ENCODE measurements at regions not wholly inside any gene's neighbourhood (a gene's known extent, or its start where the extent isn't known, plus 50 kb on each side); places are given as distances from the start of the nearest gene placed in this dataset.

GRCh38 chr12:66765204-66765603 lies 86.3 kb upstream of the GRIP1 start:
- H3K27me3 ChIP-seq (ENCODE audit: control insufficient read depth, insufficient read depth, low read length): no peaks in the 10 kb centered on the region
- H3K36me3 Mint-ChIP-seq: no peaks in the 10 kb centered on the region
- no peak overlapping the region for H3K27ac ChIP-seq (ENCODE audit: low read length)
- intact Hi-C loops (cut with micrococcal nuclease): no loop called here
- H3K9me3 ChIP-seq (ENCODE audit: control insufficient read depth, insufficient read depth, low read length): no peaks in the 10 kb centered on the region
- H3K36me3 ChIP-seq (ENCODE audit: control insufficient read depth, insufficient read depth, low read length): no peaks in the 10 kb centered on the region
- no peak overlapping the region for H3K4me3 ChIP-seq (ENCODE audit: low read length)
- TF ChIP-seq, protein P1, sequence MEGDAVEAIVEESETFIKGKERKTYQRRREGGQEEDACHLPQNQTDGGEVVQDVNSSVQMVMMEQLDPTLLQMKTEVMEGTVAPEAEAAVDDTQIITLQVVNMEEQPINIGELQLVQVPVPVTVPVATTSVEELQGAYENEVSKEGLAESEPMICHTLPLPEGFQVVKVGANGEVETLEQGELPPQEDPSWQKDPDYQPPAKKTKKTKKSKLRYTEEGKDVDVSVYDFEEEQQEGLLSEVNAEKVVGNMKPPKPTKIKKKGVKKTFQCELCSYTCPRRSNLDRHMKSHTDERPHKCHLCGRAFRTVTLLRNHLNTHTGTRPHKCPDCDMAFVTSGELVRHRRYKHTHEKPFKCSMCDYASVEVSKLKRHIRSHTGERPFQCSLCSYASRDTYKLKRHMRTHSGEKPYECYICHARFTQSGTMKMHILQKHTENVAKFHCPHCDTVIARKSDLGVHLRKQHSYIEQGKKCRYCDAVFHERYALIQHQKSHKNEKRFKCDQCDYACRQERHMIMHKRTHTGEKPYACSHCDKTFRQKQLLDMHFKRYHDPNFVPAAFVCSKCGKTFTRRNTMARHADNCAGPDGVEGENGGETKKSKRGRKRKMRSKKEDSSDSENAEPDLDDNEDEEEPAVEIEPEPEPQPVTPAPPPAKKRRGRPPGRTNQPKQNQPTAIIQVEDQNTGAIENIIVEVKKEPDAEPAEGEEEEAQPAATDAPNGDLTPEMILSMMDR (IDR thresholded peaks at IDR 0.05): no peak
- peak overlapping the region in 1 of 2 donors; percentile 30 for H3K27ac Mint-ChIP-seq
- peaks cover 5% of the 10 kb centered on the region for H3K4me1 ChIP-seq (ENCODE audit: control insufficient read depth, insufficient read depth, low read length)
- no peak overlapping the region for H3K4me3 Mint-ChIP-seq
- H3K9me3 Mint-ChIP-seq: no peaks in the 10 kb centered on the region
- peaks cover 23 to 29% of the 10 kb centered on the region in 2 donors for H3K4me1 Mint-ChIP-seq
- peaks cover 6 to 9% of the 10 kb centered on the region in 2 donors for H3K27me3 Mint-ChIP-seq (ENCODE audit: low read depth in 2 of 2)
- 90% methylated on average over 1 of the region's 1 CpG for WGBS (ENCODE audit: insufficient coverage)
- peak in 1 of 2 donors; percentile 6 for DNase-seq
- no peak for ATAC-seq

GRCh38 chr12:66767536-66767935 lies 88.7 kb upstream of the GRIP1 start:
- no peak for ATAC-seq
- Mint-ChIP-seq H3K4me3 (no peak overlapping the region), H3K27me3 (ENCODE audit: low read depth in 2 of 2) (peaks cover 5 to 6% of the 10 kb centered on the region in 2 donors), H3K36me3 (no peaks in the 10 kb centered on the region), H3K27ac (no peak overlapping the region), H3K4me1 (peaks cover 23 to 29% of the 10 kb centered on the region in 2 donors), H3K9me3 (no peaks in the 10 kb centered on the region)
- Histone ChIP-seq H3K36me3 (ENCODE audit: control insufficient read depth, insufficient read depth, low read length) (no peaks in the 10 kb centered on the region), H3K9me3 (ENCODE audit: control insufficient read depth, insufficient read depth, low read length) (no peaks in the 10 kb centered on the region), H3K4me3 (ENCODE audit: low read length) (no peak overlapping the region), H3K4me1 (ENCODE audit: control insufficient read depth, insufficient read depth, low read length) (peaks cover 5% of the 10 kb centered on the region), H3K27me3 (ENCODE audit: control insufficient read depth, insufficient read depth, low read length) (no peaks in the 10 kb centered on the region), H3K27ac (ENCODE audit: low read length) (no peak overlapping the region)
- TF ChIP-seq, protein P1 (IDR thresholded peaks at IDR 0.05): no peak
- no peak for DNase-seq
- intact Hi-C loops (cut with micrococcal nuclease): no loop called here
- WGBS (ENCODE audit: insufficient coverage): 91% methylated on average over 7 of the region's 7 CpGs

DNA sequence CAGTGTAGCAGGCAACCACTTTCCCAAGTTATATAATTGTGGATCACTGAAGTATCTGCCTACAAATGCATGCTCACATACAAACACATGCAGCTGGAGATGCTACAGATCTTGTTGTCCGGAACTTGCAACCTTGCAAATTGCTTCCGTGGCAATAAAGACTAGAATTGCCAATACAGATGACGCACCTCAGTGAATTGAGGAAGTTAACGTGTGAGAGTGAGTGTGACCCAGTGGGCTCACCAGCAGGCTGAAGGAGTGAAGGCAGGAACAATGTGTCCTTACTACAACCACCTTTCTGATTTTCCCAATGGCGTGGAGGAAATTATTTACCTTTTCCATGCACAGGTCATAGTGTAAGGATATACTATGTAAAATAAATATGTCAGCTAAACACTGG lies 89.4 kb upstream of the GRIP1 start:
- H3K4me3 ChIP-seq (ENCODE audit: low read length): no peak overlapping the region
- no peaks in the 10 kb centered on the region for H3K9me3 ChIP-seq (ENCODE audit: control insufficient read depth, insufficient read depth, low read length)
- H3K4me3 Mint-ChIP-seq: no peak overlapping the region
- ATAC-seq (no peak), DNase-seq (no peak)
- H3K27ac ChIP-seq (ENCODE audit: low read length): no peak overlapping the region
- TF ChIP-seq, protein P1 (IDR thresholded peaks at IDR 0.05): no peak
- H3K9me3 Mint-ChIP-seq: no peaks in the 10 kb centered on the region
- H3K27me3 ChIP-seq (ENCODE audit: control insufficient read depth, insufficient read depth, low read length): no peaks in the 10 kb centered on the region
- H3K27me3 Mint-ChIP-seq (ENCODE audit: low read depth in 2 of 2): peaks cover 6 to 7% of the 10 kb centered on the region in 2 donors
- H3K27ac Mint-ChIP-seq: no peak overlapping the region
- H3K36me3 ChIP-seq (ENCODE audit: control insufficient read depth, insufficient read depth, low read length): no peaks in the 10 kb centered on the region
- H3K36me3 Mint-ChIP-seq: no peaks in the 10 kb centered on the region
- intact Hi-C loops (cut with micrococcal nuclease): no loop called here
- peaks cover 5% of the 10 kb centered on the region for H3K4me1 ChIP-seq (ENCODE audit: control insufficient read depth, insufficient read depth, low read length)
- H3K4me1 Mint-ChIP-seq: peaks cover 26 to 29% of the 10 kb centered on the region in 2 donors
- WGBS (ENCODE audit: insufficient coverage): 75% methylated on average over 4 of the region's 5 CpGs

DNA sequence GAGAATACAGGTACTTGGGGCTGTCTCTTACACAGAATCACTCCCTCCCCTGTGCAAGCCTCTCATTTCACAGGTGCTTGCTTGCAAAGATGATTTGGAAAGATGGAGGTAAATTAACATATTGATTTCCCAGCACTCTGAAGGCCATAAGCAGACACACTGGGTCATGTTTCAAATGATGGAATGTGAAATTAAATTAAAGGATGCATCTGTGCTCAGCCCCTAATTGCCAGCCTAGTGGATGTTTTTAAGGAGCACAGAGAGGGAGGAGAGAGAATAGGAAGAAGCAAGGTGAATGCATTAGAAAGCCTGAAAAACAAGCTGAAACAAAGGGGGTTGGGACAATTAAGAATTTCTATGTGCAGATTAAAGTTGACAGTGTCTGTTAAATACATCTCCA lies 96.1 kb upstream of the GRIP1 start:
- Mint-ChIP-seq H3K4me3 (no peak overlapping the region), H3K27me3 (ENCODE audit: low read depth in 2 of 2) (peaks cover 17 to 22% of the 10 kb centered on the region in 2 donors)
- intact Hi-C loops (cut with micrococcal nuclease): loop anchor here (5.0 kb wide), 1 partner anchor 38 kb away; no protein-coding TSS in a partner anchor

More for the DNA sequence above, 96.1 kb upstream of the GRIP1 start:
- no peaks in the 10 kb centered on the region for H3K36me3 ChIP-seq (ENCODE audit: control insufficient read depth, insufficient read depth, low read length)
- H3K9me3 ChIP-seq (ENCODE audit: control insufficient read depth, insufficient read depth, low read length): no peaks in the 10 kb centered on the region
- Mint-ChIP-seq H3K27ac (peak overlapping the region; percentile 11 to 66), H3K9me3 (peaks cover 0 to 3% of the 10 kb centered on the region in 2 donors), H3K4me1 (peaks cover 44 to 51% of the 10 kb centered on the region in 2 donors), H3K36me3 (peaks cover 13% of the 10 kb centered on the region)
- TF ChIP-seq, protein P1 (IDR thresholded peaks at IDR 0.05): no peak
- no peak overlapping the region for H3K27ac ChIP-seq (ENCODE audit: low read length)
- no peak for ATAC-seq
- no peaks in the 10 kb centered on the region for H3K27me3 ChIP-seq (ENCODE audit: control insufficient read depth, insufficient read depth, low read length)
- no peak overlapping the region for H3K4me3 ChIP-seq (ENCODE audit: low read length)
- H3K4me1 ChIP-seq (ENCODE audit: control insufficient read depth, insufficient read depth, low read length): peaks cover 9% of the 10 kb centered on the region
- no peak for DNase-seq
